ENCODE measurements at regions not wholly inside any gene's neighbourhood (a gene's known extent, or its start where the extent isn't known, plus 50 kb on each side); places are given as distances from the start of the nearest gene placed in this dataset.
"Not testable (repeated sequence)": the region's sequence is repeated elsewhere in the genome, so short reads cannot be mapped to it uniquely, and the experiment has no call there.

DNA sequence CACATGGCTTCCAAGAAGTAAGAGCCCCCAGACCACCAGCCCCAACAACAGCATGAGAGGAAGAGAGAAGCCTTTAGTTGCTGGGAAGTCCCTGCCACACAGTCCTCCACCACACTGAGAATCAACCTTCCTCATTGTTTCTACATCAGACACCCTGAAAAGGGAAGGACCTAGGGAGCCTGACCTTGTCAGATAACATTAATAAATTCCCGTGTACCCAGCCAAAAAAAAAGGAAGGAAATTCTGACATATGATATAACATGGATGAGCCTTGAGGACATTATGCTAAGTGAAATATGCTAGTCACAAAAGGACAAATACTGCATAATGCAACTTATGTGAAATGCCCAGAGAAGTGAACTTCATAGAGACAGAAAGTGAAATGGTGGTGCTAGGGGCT lies 65.6 kb upstream of the ARHGAP29 start:
- no peak for DNase-seq (ENCODE audit: low read depth)

DNA sequence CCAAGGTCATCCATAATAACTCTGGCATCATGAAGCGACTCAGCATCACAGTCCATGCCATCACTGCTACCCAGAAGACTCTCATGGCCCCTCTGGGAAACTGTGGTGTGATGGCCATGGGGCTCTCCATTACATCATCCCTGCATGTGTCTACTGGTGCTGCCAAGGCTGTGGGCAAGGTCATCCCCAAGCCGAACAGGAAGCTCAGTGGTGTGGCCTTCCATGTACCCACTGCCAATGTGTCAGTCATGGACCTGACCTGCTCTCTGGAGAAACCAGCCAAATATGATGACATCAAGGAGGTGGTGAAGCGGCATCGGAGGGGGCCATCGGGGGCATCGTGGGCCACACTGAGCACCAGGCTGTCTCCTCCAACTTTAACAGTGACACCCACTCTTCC lies 65.1 kb upstream of the ARHGAP29 start:
- no peak for DNase-seq (ENCODE audit: low read depth)

DNA sequence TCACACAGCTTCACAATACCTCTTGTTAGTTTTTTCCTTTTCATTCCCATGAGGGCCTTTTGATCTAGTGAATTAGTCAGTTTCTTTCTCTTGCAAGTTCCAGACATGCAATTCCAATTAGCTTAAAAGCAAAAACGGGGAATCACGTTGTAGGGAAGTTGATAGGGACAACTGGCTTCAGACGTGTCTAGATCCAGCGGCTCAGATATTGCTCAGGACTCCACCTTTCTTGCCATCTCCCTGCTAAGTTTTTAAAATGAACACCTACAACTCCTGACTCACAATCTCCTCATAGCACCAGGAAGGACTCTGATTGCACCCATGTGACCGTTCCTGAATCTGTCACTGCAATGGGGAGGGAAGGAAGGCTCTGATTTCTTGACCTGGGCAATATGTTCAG lies 63.8 kb upstream of the ARHGAP29 start:
- no peak for DNase-seq (ENCODE audit: low read depth)

DNA sequence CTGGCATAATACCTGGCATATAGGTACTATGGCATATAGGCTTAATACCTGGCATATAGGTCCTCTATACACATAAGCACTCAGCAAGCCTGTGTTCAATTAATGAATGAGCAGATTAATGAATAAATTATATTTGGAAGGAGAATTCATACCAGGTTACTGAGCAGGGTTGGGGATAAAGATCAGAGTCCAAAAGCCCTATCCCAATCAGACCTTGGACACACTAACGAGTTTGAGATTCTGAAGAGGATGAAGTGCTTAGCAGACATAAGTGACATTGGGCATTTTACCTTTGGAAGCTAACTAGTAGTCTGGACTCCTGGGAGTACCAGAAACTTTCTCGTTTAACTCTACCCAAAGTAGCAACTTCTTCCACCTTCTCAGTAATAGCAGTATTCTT lies 63.3 kb upstream of the ARHGAP29 start:
- DNase-seq (ENCODE audit: low read depth): no peak

DNA sequence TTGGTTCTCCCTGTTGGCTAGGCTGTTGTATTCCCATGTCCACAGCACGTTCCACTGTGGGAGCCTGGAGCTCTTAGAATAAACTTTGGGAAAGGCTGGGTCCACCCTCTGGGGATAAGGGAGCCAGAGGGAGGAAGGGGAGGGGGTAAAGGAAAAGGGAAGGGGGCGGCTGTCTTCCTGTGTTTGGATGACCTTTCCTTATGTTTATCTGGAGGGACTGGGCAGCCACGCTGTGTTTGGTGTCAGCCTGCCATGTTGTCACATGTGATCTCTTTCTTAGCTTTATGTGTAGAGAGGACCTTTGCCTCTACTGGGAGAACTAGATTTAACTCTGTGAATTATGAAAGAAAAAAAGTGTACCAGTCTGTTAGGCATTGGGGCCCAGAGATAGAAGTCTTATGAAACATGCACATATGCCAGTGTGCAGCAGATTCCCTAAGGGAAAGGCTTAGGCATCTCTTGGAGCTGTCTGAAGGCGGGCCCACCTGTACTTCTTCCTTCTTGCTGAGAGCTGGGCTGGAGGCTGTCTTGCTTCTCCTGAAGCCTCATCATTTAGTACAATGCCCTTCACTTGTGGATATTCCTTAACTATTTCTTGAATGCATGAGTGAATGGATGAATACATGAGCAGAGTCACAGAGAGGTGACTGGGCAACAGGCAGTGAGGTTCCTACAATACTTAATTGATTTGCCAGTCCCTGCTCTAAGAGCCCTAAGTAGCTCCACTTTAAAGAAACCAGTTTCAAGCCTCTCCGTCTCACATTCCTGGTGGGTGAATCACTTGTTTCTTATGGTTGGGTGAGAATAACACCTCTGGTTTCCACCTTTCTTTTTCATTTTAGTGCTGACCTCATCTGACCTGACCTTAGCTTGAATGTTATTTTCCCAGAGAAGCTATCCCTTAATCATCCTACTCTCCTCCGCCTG lies 62.5 kb upstream of the ARHGAP29 start:
- peak; percentile 89 for DNase-seq (ENCODE audit: low read depth)

DNA sequence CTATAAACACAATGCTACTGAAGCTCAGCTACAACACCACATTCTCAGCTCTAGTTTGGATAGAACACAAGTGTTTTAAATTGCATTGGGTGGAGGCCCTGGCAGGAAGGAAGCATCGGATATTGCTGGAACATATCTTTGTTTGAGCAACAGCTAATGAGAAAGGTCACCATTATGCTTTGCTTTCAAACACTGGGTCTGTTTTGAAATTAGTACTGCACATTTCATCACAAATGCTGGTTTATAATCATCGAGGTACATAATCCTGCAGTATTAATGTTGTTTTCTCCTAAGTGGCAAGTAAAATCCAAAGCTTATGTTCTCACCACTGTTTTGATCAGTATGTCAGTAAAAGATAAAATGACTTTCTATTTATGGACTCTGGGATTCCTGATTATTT lies 61.5 kb upstream of the ARHGAP29 start:
- DNase-seq (ENCODE audit: low read depth): no peak

DNA sequence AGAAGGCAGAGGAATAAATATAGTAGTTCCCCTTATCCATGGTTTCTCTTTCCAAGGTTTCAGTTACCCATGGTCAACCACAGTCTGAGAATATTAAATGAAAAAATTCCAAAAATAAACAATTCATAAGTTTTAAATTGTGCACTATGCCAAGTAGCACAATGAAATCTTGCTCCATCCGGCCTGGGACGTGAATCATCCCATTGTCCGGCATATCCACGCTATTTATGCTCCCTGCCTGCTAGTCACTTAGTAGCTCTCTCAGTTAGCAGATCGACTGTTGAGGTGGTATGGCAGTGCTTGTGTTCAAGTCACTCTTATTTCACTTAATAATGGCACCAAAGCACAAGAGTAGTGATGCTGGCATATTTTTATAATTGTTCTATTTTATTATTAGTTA lies 58.6 kb upstream of the ARHGAP29 start:
- peak; percentile 83 for DNase-seq (ENCODE audit: low read depth)

DNA sequence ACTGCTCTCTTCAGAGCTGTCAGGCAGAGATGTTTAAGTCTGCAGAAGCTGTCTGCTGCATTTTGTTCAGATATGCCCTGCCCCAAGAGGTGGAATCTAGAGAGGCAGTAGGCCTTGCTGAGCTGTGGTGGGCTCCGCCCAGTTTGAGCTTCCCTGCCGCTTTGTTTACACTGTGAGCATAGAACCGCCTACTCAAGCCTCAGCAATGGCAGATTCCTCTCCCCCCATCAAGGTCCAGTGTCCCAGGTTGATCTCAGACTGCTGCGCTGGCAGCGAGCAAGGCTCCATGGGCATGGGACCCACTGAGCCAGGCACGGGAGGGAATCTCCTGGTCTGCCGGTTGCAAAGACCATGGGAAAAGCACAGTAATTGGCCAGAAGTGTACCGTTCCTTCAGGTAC lies 55.6 kb upstream of the ARHGAP29 start:
- not testable (repeated sequence) for DNase-seq (ENCODE audit: low read depth)

DNA sequence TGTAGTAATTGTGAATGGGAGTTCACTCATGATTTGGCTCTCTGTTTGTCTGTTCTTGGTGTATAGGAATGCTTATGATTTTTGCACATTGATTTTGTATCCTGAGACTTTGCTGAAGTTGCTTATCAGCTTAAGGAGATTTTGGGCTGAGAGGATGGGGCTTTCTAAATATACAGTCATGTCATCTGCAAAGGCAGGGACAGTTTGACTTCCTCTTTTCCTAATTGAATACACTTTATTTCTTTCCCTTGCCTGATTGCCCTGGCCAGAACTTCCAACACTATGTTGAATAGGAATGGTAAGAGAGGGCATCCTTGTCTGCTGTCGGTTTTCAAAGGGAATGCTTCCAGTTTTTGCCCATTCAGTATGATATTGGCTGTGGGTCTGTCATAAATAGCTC lies 51.9 kb upstream of the ARHGAP29 start:
- not testable (repeated sequence) for DNase-seq (ENCODE audit: low read depth)

Measured in ELR (cell line).